Calu3 (cell line): ENCODE measurements at regions not wholly inside any gene's neighbourhood (a gene's known extent, or its start where the extent isn't known, plus 50 kb on each side); places are given as distances from the start of the nearest gene placed in this dataset.
"Not testable (repeated sequence)": the region's sequence is repeated elsewhere in the genome, so short reads cannot be mapped to it uniquely, and the experiment has no call there.

Experiments used
- BruUV-seq: library from RNA; stranded (reverse); fragments of 400-500 nt; replicated peaks from 2 replicates; lab custom pipeline; 2021; lab: Mats Ljungman, UMichigan
- CTCF ChIA-PET: fragments of 300-600 bp; sonication (Branson Sonifier 250); formaldehyde crosslinking; loops from one replicate; lab custom pipeline; 2022; ENCODE audit warnings: antibody characterized with exemption; lab: Charles Lee
- DNase-seq: peaks from one replicate; pipeline ENCODE4 v3.0.0; 2022
- H3K27ac Mint-ChIP-seq: one replicate; pipeline ENCODE4 v1.8.0; 2022; ENCODE audit warnings: mixed read lengths; ENCODE audit not compliant: unreplicated experiment
- H3K27me3 Mint-ChIP-seq: one replicate; pipeline ENCODE4 v1.8.0; 2022; ENCODE audit warnings: mixed read lengths; ENCODE audit not compliant: unreplicated experiment
- H3K36me3 Mint-ChIP-seq: one replicate; pipeline ENCODE4 v1.8.0; 2022; ENCODE audit warnings: mild to moderate bottlenecking, moderate library complexity, mixed read lengths; ENCODE audit not compliant: insufficient read depth, unreplicated experiment
- H3K4me1 Mint-ChIP-seq: one replicate; pipeline ENCODE4 v1.8.0; 2022; ENCODE audit warnings: mild to moderate bottlenecking, low read depth, mixed read lengths; ENCODE audit not compliant: unreplicated experiment
- H3K4me3 Mint-ChIP-seq: one replicate; pipeline ENCODE4 v1.8.0; 2022; ENCODE audit warnings: mild to moderate bottlenecking, low read depth, moderate library complexity, mixed read lengths; ENCODE audit not compliant: unreplicated experiment
- H3K9me3 Mint-ChIP-seq: one replicate; pipeline ENCODE4 v1.8.0; 2022; ENCODE audit warnings: low read depth, mixed read lengths; ENCODE audit not compliant: unreplicated experiment
- CTCF ChIP-seq: fragments of 200-600 bp; IDR thresholded peaks from one replicate; pipeline ENCODE4 v1.8.0; 2022; ENCODE audit warnings: antibody characterized with exemption; ENCODE audit not compliant: unreplicated experiment
- intact Hi-C: fragments of 100-400 bp; cut with micrococcal nuclease; formaldehyde crosslinking; loops from one replicate; pipeline ENCODE4 v1.10.0; 2022; ENCODE audit not compliant: unreplicated experiment

- no peak overlapping the region for H3K27ac Mint-ChIP-seq
- H3K27me3 Mint-ChIP-seq = no peaks in the 10 kb centered on the region
- intact Hi-C loops = no loop called here
- H3K4me1 Mint-ChIP-seq = no peaks in the 10 kb centered on the region
- BruUV-seq = no TSS peak
- no peak for DNase-seq
- no peaks in the 10 kb centered on the region for H3K9me3 Mint-ChIP-seq
- no peak overlapping the region for H3K4me3 Mint-ChIP-seq
- TF ChIP-seq CTCF = no peak
- CTCF ChIA-PET = no interaction called here
- H3K36me3 Mint-ChIP-seq = no peaks in the 10 kb centered on the region
Measured at GRCh38 chr15:22228101-22228762, 147.9 kb downstream of the OR4M2 start.

- H3K9me3 Mint-ChIP-seq = no peaks in the 10 kb centered on the region
- no TSS peak for BruUV-seq
- no peak overlapping the region for H3K27ac Mint-ChIP-seq
- DNase-seq = no peak
- no peaks in the 10 kb centered on the region for H3K27me3 Mint-ChIP-seq
- H3K4me3 Mint-ChIP-seq = no peak overlapping the region
- CTCF ChIA-PET = no interaction called here
- H3K4me1 Mint-ChIP-seq = no peaks in the 10 kb centered on the region
- no peak for TF ChIP-seq CTCF
- no peaks in the 10 kb centered on the region for H3K36me3 Mint-ChIP-seq
- intact Hi-C loops = no loop called here
Measured at GRCh38 chr15:22229990-22230819, 149.9 kb downstream of the OR4M2 start.

- no peak overlapping the region for H3K4me3 Mint-ChIP-seq
- H3K36me3 Mint-ChIP-seq = no peaks in the 10 kb centered on the region
- H3K9me3 Mint-ChIP-seq = no peaks in the 10 kb centered on the region
Measured at GRCh38 chr15:22231603-22232002, 151.3 kb downstream of the OR4M2 start.

GRCh38 chr15:22232675-22233074 is 152.3 kb downstream of the OR4M2 start:
- intact Hi-C loops = no loop called here
- CTCF ChIA-PET = no interaction called here
- H3K36me3 Mint-ChIP-seq = no peaks in the 10 kb centered on the region
- DNase-seq = no peak
- H3K9me3 Mint-ChIP-seq = no peaks in the 10 kb centered on the region
- H3K4me1 Mint-ChIP-seq = no peaks in the 10 kb centered on the region
- H3K27ac Mint-ChIP-seq = no peak overlapping the region
- H3K4me3 Mint-ChIP-seq = no peak overlapping the region
- no TSS peak for BruUV-seq
- no peaks in the 10 kb centered on the region for H3K27me3 Mint-ChIP-seq
- no peak for TF ChIP-seq CTCF

More at GRCh38 chr15:22231603-22232002, 151.3 kb downstream of the OR4M2 start:
- no peak for DNase-seq
- H3K27me3 Mint-ChIP-seq = no peaks in the 10 kb centered on the region
- no peak for TF ChIP-seq CTCF
- no TSS peak for BruUV-seq
- H3K27ac Mint-ChIP-seq = no peak overlapping the region
- CTCF ChIA-PET = no interaction called here
- no peaks in the 10 kb centered on the region for H3K4me1 Mint-ChIP-seq
- intact Hi-C loops = no loop called here

GRCh38 chr15:22235261-22235930 is 155.1 kb downstream of the OR4M2 start:
- intact Hi-C loops, H3K4me1 Mint-ChIP-seq, H3K4me3 Mint-ChIP-seq, BruUV-seq, H3K9me3 Mint-ChIP-seq, H3K27me3 Mint-ChIP-seq, H3K36me3 Mint-ChIP-seq, H3K27ac Mint-ChIP-seq, CTCF ChIA-PET, DNase-seq: not testable (repeated sequence)
